HL-60 (cell line): ENCODE measurements at regions not wholly inside any gene's neighbourhood (a gene's known extent, or its start where the extent isn't known, plus 50 kb on each side); places are given as distances from the start of the nearest gene placed in this dataset.
"Not testable (repeated sequence)": the region's sequence is repeated elsewhere in the genome, so short reads cannot be mapped to it uniquely, and the experiment has no call there.

Source experiments
- DNase-seq, 2 experiments: peaks; one replicate each; pipeline ENCODE4 v3.0.0-alpha.2; 2010 to 2020; ENCODE audit warnings: low read depth in 1 of 2, low spot score in 1 of 2
- H3K27ac ChIP-seq: fragments of 250-450 bp; sonication (Bioruptor Pico); replicated peaks from 2 replicates; pipeline ENCODE4 v1.5.1; 2020; ENCODE audit warnings: mild to moderate bottlenecking, moderate library complexity
- H3K27me3 ChIP-seq: fragments of 250-450 bp; sonication (Bioruptor Pico); 2 replicates; pipeline ENCODE4 v1.5.1; 2021; ENCODE audit warnings: mild to moderate bottlenecking, moderate library complexity; ENCODE audit not compliant: insufficient read depth, poor library complexity, severe bottlenecking
- H3K4me3 ChIP-seq: replicated peaks from 2 replicates; pipeline ENCODE4 v1.5.1; 2011; ENCODE audit warnings: mild to moderate bottlenecking, control low read depth, low read length; ENCODE audit not compliant: insufficient read depth
- GABPA ChIP-seq: IDR thresholded peaks from 2 replicates; pipeline ENCODE4 v1.6.1; 2012; ENCODE audit warnings: low read depth
- POLR2AphosphoS5 ChIP-seq: IDR thresholded peaks from 2 replicates; pipeline ENCODE4 v1.6.1; 2012; ENCODE audit warnings: low read depth
- SPI1 ChIP-seq: IDR thresholded peaks from 2 replicates; pipeline ENCODE4 v1.6.1; 2012; ENCODE audit warnings: low read depth, mild to moderate bottlenecking, borderline replicate concordance
- TF ChIP-seq, protein P1 (sequence below): IDR thresholded peaks from 2 replicates; pipeline ENCODE4 v1.6.1; 2012; ENCODE audit warnings: low read depth; ENCODE audit not compliant: insufficient replicate concordance
- TF ChIP-seq, protein P2 (sequence below): IDR thresholded peaks from one replicate; pipeline ENCODE4 v1.5.1; 2011; ENCODE audit warnings: low read length, control low read depth, inconsistent platforms; ENCODE audit not compliant: insufficient read depth

DNA sequence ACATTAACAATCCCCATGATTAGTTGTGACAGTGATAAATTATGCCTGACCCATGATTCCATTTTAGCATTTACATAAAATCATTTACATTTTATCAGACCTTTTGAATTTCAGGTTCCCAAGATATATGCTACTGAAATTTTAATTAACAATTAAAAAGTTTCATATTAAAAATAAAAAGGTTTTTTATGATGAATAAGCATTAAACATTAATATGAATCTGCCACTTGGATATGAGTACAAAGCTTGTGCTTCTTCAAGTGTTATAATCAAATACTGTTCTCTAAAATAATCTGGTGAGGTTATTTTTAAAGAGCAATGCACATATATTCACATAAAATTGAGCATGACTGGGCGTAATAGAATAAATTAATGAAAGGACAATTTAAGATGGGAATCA, 1218.0 kb downstream of the CNTNAP5 start:
- TF ChIP-seq GABPA (no peak), SPI1 (no peak), POLR2AphosphoS5 (no peak)
- TF ChIP-seq, protein P1, sequence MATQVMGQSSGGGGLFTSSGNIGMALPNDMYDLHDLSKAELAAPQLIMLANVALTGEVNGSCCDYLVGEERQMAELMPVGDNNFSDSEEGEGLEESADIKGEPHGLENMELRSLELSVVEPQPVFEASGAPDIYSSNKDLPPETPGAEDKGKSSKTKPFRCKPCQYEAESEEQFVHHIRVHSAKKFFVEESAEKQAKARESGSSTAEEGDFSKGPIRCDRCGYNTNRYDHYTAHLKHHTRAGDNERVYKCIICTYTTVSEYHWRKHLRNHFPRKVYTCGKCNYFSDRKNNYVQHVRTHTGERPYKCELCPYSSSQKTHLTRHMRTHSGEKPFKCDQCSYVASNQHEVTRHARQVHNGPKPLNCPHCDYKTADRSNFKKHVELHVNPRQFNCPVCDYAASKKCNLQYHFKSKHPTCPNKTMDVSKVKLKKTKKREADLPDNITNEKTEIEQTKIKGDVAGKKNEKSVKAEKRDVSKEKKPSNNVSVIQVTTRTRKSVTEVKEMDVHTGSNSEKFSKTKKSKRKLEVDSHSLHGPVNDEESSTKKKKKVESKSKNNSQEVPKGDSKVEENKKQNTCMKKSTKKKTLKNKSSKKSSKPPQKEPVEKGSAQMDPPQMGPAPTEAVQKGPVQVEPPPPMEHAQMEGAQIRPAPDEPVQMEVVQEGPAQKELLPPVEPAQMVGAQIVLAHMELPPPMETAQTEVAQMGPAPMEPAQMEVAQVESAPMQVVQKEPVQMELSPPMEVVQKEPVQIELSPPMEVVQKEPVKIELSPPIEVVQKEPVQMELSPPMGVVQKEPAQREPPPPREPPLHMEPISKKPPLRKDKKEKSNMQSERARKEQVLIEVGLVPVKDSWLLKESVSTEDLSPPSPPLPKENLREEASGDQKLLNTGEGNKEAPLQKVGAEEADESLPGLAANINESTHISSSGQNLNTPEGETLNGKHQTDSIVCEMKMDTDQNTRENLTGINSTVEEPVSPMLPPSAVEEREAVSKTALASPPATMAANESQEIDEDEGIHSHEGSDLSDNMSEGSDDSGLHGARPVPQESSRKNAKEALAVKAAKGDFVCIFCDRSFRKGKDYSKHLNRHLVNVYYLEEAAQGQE, result no peak
- TF ChIP-seq, protein P2, sequence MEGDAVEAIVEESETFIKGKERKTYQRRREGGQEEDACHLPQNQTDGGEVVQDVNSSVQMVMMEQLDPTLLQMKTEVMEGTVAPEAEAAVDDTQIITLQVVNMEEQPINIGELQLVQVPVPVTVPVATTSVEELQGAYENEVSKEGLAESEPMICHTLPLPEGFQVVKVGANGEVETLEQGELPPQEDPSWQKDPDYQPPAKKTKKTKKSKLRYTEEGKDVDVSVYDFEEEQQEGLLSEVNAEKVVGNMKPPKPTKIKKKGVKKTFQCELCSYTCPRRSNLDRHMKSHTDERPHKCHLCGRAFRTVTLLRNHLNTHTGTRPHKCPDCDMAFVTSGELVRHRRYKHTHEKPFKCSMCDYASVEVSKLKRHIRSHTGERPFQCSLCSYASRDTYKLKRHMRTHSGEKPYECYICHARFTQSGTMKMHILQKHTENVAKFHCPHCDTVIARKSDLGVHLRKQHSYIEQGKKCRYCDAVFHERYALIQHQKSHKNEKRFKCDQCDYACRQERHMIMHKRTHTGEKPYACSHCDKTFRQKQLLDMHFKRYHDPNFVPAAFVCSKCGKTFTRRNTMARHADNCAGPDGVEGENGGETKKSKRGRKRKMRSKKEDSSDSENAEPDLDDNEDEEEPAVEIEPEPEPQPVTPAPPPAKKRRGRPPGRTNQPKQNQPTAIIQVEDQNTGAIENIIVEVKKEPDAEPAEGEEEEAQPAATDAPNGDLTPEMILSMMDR, result no peak
- DNase-seq, result no peak
- no peaks in the 10 kb centered on the region for H3K27me3 ChIP-seq
- H3K27ac ChIP-seq, result no peak overlapping the region
- H3K4me3 ChIP-seq, result no peak overlapping the region

DNA sequence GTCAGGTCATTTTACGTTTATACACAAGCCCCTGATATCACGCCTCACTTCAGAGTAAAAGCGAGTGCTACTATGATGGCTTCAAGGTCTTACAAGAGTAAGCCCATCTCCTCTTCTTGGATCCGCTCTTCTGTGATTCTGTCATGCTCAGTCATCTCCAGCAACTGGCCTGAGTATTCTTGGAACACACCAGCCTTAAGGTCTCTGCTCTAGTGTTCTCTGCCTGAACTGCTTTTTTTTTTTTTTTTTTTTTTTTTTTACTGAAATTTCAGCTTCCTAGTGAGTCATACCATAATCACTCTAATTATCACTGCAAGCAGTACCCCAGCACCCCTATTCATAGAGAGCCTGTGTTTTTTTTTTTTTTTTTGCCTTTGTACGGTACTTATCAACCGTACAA, 1228.9 kb downstream of the CNTNAP5 start:
- no peak for TF ChIP-seq GABPA
- TF ChIP-seq, protein P1, result no peak
- TF ChIP-seq, protein P2, result no peak
- TF ChIP-seq SPI1, result no peak
- TF ChIP-seq POLR2AphosphoS5, result no peak
- Histone ChIP-seq H3K4me3 (no peak overlapping the region), H3K27me3 (no peaks in the 10 kb centered on the region), H3K27ac (no peak overlapping the region)
- no peak for DNase-seq

DNA sequence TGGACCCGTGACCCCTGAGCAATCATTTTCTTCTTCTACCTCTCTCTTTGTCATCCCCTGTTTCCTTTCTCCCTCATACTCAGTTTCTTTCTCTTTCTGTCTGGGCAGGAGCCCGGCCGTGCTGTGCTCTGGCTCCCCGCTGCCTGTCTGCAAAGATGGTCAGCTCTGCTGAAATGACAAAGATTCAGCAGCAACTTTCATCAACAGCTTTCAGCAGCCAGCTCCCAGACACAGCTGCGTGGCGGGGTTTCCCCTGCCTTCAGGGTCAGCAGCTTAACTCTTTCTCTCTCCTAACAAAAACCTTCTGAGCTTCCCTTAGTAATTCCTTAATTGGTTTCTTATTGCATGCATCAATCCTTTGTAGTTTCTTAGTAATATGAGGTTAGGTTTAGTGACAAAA, 1234.4 kb downstream of the CNTNAP5 start:
- no peak for DNase-seq
- Histone ChIP-seq H3K27me3 (no peaks in the 10 kb centered on the region), H3K27ac (no peak overlapping the region), H3K4me3 (no peak overlapping the region)
- TF ChIP-seq SPI1 (no peak), GABPA (no peak), POLR2AphosphoS5 (no peak)
- TF ChIP-seq, protein P2, result no peak
- TF ChIP-seq, protein P1, result no peak

DNA sequence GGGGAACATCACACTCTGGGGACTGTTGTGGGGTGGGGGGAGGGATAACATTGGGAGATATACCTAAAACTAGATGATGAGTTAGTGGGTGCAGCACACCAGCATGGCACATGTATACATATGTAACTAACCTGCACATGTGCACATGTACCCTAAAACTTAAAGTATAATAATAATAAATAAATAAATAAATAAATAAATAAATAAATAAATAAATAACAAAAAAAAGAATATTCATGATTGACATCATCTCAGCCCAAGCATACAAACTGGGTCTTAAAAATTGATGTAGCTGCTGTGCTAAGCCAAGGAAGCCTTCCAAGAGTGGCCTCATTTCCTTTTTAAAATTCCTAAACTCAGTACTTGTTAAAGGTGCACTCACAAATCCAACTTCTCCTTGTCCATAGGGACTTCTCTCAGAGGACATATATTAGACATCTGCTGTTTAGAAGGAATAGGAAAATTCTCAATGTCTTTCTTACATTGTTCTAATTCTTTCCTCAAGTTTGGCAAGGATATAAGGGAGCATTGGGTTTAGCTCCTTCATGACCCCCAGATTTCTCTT, 1235.4 kb downstream of the CNTNAP5 start:
- DNase-seq, H3K4me3 ChIP-seq, H3K27ac ChIP-seq: not testable (repeated sequence)

More for the DNA sequence above, 1235.4 kb downstream of the CNTNAP5 start:
- not testable (repeated sequence) for H3K27me3 ChIP-seq
